ENCODE measurements at regions not wholly inside any gene's neighbourhood (a gene's known extent, or its start where the extent isn't known, plus 50 kb on each side); places are given as distances from the start of the nearest gene placed in this dataset.

DNA sequence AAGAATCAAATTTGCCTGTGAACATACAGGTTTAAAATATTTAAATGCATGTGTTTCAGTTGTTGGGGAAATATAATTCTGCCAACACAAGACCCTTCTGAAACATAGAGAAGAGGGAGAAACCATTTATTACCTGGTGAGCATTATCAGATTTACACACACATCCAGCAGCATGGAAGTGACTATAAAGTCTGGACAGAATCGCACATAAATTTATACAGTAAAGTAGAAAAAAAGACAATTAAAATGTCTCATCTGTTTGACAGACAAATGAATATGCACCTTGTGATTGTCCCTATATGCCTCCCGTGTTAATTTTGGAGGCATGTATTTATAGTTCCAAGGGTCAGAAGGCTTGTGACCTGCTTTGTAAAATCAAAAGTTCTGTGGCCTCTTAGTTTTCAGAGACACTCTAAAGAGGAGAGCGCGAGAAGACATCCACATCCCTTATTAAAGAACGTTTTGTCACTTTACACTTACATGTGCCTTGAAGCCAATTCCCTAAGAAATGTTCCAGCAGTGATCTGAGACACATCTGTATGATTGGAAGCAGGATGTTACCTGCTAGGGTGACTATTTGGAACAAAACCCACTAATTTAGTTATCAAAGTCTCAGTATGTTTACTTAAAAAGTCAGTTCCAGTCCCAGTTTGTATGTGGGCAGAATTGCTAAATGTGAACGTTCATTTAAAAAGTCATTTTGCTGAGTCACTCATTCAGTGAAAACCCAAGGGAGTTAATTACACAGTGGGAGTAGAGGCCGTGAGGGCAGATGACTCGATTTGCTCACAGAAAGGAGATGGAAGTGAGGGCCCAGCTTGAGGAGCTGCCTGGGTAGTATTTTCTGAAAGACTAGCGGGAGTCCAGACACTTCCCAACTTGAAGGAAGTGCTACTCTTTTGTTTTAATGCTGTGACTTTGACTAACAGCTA is 527.6 kb upstream of the MEX3C start:
- Histone ChIP-seq H3K4me1 (no peaks in the 10 kb centered on the region), H3K9ac (no peak overlapping the region), H3K4me2 (no peak overlapping the region), H3K36me3 (no peaks in the 10 kb centered on the region), H3F3A (ENCODE audit: low read depth) (no peaks in the 10 kb centered on the region), H3K27ac (no peak overlapping the region), H3K27me3 (no peaks in the 10 kb centered on the region), H3K79me2 (ENCODE audit: low read depth) (no peaks in the 10 kb centered on the region), H3K9me3 (ENCODE audit: low read depth) (no peaks in the 10 kb centered on the region), H3K4me3 (no peak overlapping the region), H2AFZ (replicated peaks) (no peak overlapping the region), H4K20me1 (ENCODE audit: low read depth) (no peaks in the 10 kb centered on the region)
- H3K9me3 Mint-ChIP-seq, result no peaks in the 10 kb centered on the region
- H3K27me3 Mint-ChIP-seq (ENCODE audit: insufficient read depth, low read depth), result peaks cover under 1% of the 10 kb centered on the region
- no peak overlapping the region for H3K4me3 Mint-ChIP-seq
- peaks cover 13% of the 10 kb centered on the region for H3K4me1 Mint-ChIP-seq
- H3K36me3 Mint-ChIP-seq, result no peaks in the 10 kb centered on the region
- no peak for DNase-seq (ENCODE audit: low spot score)
- TF ChIP-seq, protein P1, sequence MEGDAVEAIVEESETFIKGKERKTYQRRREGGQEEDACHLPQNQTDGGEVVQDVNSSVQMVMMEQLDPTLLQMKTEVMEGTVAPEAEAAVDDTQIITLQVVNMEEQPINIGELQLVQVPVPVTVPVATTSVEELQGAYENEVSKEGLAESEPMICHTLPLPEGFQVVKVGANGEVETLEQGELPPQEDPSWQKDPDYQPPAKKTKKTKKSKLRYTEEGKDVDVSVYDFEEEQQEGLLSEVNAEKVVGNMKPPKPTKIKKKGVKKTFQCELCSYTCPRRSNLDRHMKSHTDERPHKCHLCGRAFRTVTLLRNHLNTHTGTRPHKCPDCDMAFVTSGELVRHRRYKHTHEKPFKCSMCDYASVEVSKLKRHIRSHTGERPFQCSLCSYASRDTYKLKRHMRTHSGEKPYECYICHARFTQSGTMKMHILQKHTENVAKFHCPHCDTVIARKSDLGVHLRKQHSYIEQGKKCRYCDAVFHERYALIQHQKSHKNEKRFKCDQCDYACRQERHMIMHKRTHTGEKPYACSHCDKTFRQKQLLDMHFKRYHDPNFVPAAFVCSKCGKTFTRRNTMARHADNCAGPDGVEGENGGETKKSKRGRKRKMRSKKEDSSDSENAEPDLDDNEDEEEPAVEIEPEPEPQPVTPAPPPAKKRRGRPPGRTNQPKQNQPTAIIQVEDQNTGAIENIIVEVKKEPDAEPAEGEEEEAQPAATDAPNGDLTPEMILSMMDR (IDR thresholded peaks at IDR 0.05), result no peak
- TF ChIP-seq EZH2phosphoT487 (IDR thresholded peaks at IDR 0.05), result no peak
- TF ChIP-seq EZH2 (IDR thresholded peaks at IDR 0.05), result no peak
- no peak overlapping the region for H3K27ac Mint-ChIP-seq

DNA sequence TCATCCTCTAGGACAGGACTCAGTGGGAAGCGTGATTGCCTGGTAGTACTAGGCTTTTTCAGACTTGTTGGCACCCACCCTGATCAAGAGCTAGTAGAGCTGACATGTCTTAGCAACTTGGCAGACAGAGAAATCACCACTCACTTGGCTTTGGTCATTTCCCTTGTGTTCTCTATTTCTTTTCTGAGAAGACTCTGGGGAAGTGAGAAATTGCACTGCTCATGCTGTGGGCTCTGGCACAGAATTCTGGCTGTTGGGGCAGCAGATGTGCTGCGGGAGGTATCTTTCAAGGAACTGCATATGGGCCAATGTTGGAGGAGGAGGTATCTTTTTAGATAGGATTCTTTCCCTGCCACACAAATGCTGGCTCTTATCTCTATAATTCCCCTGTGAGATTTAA is 529.1 kb upstream of the MEX3C start:
- peaks cover 16% of the 10 kb centered on the region for H3K4me1 Mint-ChIP-seq
- H3K9ac ChIP-seq, result no peak overlapping the region
- no peaks in the 10 kb centered on the region for H3K9me3 ChIP-seq (ENCODE audit: low read depth)
- H3K79me2 ChIP-seq (ENCODE audit: low read depth), result no peaks in the 10 kb centered on the region
- no peaks in the 10 kb centered on the region for H4K20me1 ChIP-seq (ENCODE audit: low read depth)
- TF ChIP-seq EZH2phosphoT487 (IDR thresholded peaks at IDR 0.05) (no peak), EZH2 (IDR thresholded peaks at IDR 0.05) (no peak)
- TF ChIP-seq, protein P1 (IDR thresholded peaks at IDR 0.05), result no peak
- peaks cover 4% of the 10 kb centered on the region for H3K27me3 Mint-ChIP-seq (ENCODE audit: insufficient read depth, low read depth)
- H3K27ac ChIP-seq, result no peak overlapping the region
- no peak overlapping the region for H3K4me3 ChIP-seq
- no peaks in the 10 kb centered on the region for H3K36me3 ChIP-seq
- H2AFZ ChIP-seq (replicated peaks), result no peak overlapping the region
- no peak overlapping the region for H3K4me3 Mint-ChIP-seq
- H3K9me3 Mint-ChIP-seq, result no peaks in the 10 kb centered on the region
- H3F3A ChIP-seq (ENCODE audit: low read depth), result no peaks in the 10 kb centered on the region
- H3K4me1 ChIP-seq, result no peaks in the 10 kb centered on the region
- no peak overlapping the region for H3K27ac Mint-ChIP-seq
- H3K36me3 Mint-ChIP-seq, result no peaks in the 10 kb centered on the region
- no peak overlapping the region for H3K4me2 ChIP-seq
- no peak for DNase-seq (ENCODE audit: low spot score)
- H3K27me3 ChIP-seq, result no peaks in the 10 kb centered on the region

DNA sequence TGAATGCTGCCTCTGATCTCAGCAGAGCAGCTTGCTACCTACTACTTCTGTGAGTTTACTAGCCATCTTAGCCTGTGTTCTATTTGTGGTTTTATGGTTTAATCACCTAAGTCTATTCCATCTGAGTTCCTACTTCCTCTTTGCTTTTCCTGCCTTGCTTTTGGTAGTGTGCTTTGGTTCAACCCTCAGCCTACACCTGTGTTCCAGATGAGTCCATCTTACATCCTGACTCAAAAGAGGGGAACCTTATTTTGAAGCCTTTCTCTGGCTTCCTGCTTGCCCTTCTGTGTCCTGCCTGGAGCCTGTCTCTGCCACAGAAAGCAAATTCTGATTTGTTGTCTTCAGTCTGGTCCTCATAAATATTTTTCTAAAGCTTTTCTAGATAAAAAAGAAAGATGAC is 530.3 kb upstream of the MEX3C start:
- Histone ChIP-seq H3K4me3 (no peak overlapping the region), H3K9ac (no peak overlapping the region), H3K27ac (no peak overlapping the region), H4K20me1 (ENCODE audit: low read depth) (no peaks in the 10 kb centered on the region), H3K4me1 (no peaks in the 10 kb centered on the region), H2AFZ (replicated peaks) (no peak overlapping the region), H3K27me3 (no peaks in the 10 kb centered on the region), H3K36me3 (no peaks in the 10 kb centered on the region), H3K9me3 (ENCODE audit: low read depth) (no peaks in the 10 kb centered on the region), H3K4me2 (no peak overlapping the region), H3K79me2 (ENCODE audit: low read depth) (no peaks in the 10 kb centered on the region), H3F3A (ENCODE audit: low read depth) (no peaks in the 10 kb centered on the region)
- Mint-ChIP-seq H3K9me3 (no peaks in the 10 kb centered on the region), H3K36me3 (no peaks in the 10 kb centered on the region), H3K27me3 (ENCODE audit: insufficient read depth, low read depth) (peaks cover 4% of the 10 kb centered on the region), H3K27ac (no peak overlapping the region), H3K4me1 (peaks cover 16% of the 10 kb centered on the region), H3K4me3 (no peak overlapping the region)
- no peak for DNase-seq (ENCODE audit: low spot score)
- TF ChIP-seq EZH2 (IDR thresholded peaks at IDR 0.05), result no peak
- TF ChIP-seq, protein P1 (IDR thresholded peaks at IDR 0.05), result no peak
- no peak for TF ChIP-seq EZH2phosphoT487 (IDR thresholded peaks at IDR 0.05)

Data from neural progenitor cell (in vitro differentiated cells).